ACC112 (cell line): ENCODE measurements at regions not wholly inside any gene's neighbourhood (a gene's known extent, or its start where the extent isn't known, plus 50 kb on each side); places are given as distances from the start of the nearest gene placed in this dataset.

Experiments
- H2AFZ ChIP-seq: fragments of 200-600 bp; sonication (generic); one replicate; pipeline ENCODE4 v1.6.0; 2017; ENCODE audit warnings: antibody characterized with exemption, low read length; ENCODE audit not compliant: unreplicated experiment
- H3K27ac ChIP-seq: fragments of 200-600 bp; sonication (generic); 2 replicates; pipeline ENCODE4 v1.5.1; 2014; ENCODE audit warnings: low read depth, mild to moderate bottlenecking, antibody characterized with exemption, low read length, moderate library complexity
- H3K27me3 ChIP-seq: fragments of 200-600 bp; sonication (generic); 2 replicates; pipeline ENCODE4 v1.6.1; 2014; ENCODE audit warnings: mild to moderate bottlenecking, antibody characterized with exemption, low read length, moderate library complexity, mixed read lengths; ENCODE audit not compliant: insufficient read depth
- H3K36me3 ChIP-seq: fragments of 200-600 bp; sonication (generic); 2 replicates; pipeline ENCODE4 v1.6.1; 2016; ENCODE audit warnings: mild to moderate bottlenecking, antibody characterized with exemption, low read length, moderate library complexity, mixed read lengths; ENCODE audit not compliant: insufficient read depth
- H3K4me1 ChIP-seq: fragments of 200-600 bp; sonication (generic); one replicate; pipeline ENCODE4 v1.6.1; 2016; ENCODE audit warnings: low read length, mixed read lengths; ENCODE audit not compliant: insufficient read depth, unreplicated experiment, control insufficient read depth
- H3K4me3 ChIP-seq: fragments of 200-600 bp; sonication (generic); 2 replicates; pipeline ENCODE4 v1.5.1; 2014; ENCODE audit warnings: mild to moderate bottlenecking, low read depth, low read length
- H3K79me2 ChIP-seq: fragments of 200-600 bp; sonication (generic); one replicate; pipeline ENCODE4 v1.6.0; 2016; ENCODE audit warnings: low read length; ENCODE audit not compliant: control insufficient read depth, unreplicated experiment, insufficient read depth

GRCh38 chr2:21412944-21413443 is 289.2 kb downstream of the TDRD15 start:
- no peak overlapping the region for H2AFZ ChIP-seq
- H3K79me2 ChIP-seq = no peaks in the 10 kb centered on the region
- H3K27ac ChIP-seq = no peak overlapping the region

GRCh38 chr2:21415234-21415633 is 291.5 kb downstream of the TDRD15 start:
- no peak overlapping the region for H3K27ac ChIP-seq
- H3K4me1 ChIP-seq = no peaks in the 10 kb centered on the region
- no peak overlapping the region for H2AFZ ChIP-seq
- no peaks in the 10 kb centered on the region for H3K36me3 ChIP-seq
- H3K4me3 ChIP-seq = no peak overlapping the region
- H3K79me2 ChIP-seq = no peaks in the 10 kb centered on the region
- H3K27me3 ChIP-seq = no peaks in the 10 kb centered on the region

More at GRCh38 chr2:21412944-21413443, 289.2 kb downstream of the TDRD15 start:
- Histone ChIP-seq H3K36me3 (no peaks in the 10 kb centered on the region), H3K4me1 (no peaks in the 10 kb centered on the region), H3K27me3 (no peaks in the 10 kb centered on the region), H3K4me3 (no peak overlapping the region)

GRCh38 chr2:21416226-21416625 is 292.5 kb downstream of the TDRD15 start:
- Histone ChIP-seq H3K4me1 (no peaks in the 10 kb centered on the region), H3K36me3 (no peaks in the 10 kb centered on the region), H3K4me3 (no peak overlapping the region), H2AFZ (no peak overlapping the region), H3K27me3 (no peaks in the 10 kb centered on the region), H3K79me2 (no peaks in the 10 kb centered on the region), H3K27ac (no peak overlapping the region)

DNA sequence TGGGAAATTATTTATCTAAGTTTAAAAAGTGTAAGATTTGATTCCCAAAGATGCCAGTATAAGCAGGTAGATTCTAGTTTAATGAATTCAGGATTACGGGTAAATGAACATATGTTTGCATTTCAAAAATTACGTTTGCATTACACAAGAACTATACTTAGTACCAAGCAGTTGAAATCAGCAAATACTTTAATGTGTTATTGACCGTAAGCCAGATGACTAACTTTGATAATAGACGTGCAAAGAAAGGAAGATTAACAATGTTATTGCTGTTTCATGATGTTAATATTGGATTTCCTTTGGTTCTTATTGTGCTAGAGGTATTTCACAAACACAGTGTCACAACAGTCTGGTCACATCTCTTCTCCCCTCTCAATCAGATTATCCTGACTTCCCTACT is 294.7 kb downstream of the TDRD15 start:
- Histone ChIP-seq H3K36me3 (no peaks in the 10 kb centered on the region), H3K4me1 (no peaks in the 10 kb centered on the region)

DNA sequence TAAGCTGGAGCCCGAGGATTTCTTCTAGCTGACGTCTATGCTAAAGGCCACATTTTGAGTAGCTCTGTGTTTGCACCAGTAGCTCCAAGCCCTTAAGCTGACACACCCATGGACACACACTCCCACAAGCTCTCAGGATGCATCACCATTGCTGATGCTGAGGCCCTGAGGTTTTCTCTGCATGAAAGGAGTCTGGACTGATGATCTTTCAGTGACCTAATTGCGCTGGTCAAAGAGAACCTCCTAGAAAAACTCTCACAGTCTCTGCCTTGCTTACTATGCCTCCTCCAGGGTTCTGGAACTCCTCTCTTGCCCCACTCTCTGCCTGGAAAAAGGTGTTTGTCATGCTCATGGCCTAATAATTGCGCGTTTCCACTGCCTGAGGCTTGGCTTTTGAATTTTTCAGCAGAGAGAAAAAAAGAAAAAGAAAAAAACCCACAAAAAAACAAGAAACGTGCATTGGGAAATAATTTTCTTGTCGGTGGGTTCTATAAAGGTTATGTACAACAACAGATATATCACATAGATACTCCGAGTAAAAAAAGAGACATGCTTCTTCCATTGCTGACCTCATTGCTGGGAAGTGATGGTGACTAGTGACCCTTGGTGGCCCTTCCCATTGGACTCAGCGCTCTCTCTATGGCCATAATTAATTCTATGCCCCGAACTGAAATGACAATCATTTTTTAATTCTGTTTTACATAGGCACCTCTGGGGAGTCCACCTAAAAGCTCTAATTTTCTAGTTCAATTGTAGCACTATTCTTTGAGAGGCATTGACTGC is 297.0 kb downstream of the TDRD15 start:
- no peak overlapping the region for H3K4me3 ChIP-seq
- no peaks in the 10 kb centered on the region for H3K36me3 ChIP-seq
- no peaks in the 10 kb centered on the region for H3K27me3 ChIP-seq
- H3K27ac ChIP-seq = no peak overlapping the region
- no peaks in the 10 kb centered on the region for H3K4me1 ChIP-seq
- H3K79me2 ChIP-seq = no peaks in the 10 kb centered on the region
- H2AFZ ChIP-seq = no peak overlapping the region

More for the DNA sequence above, 294.7 kb downstream of the TDRD15 start:
- H3K4me3 ChIP-seq = no peak overlapping the region
- no peak overlapping the region for H2AFZ ChIP-seq
- H3K27ac ChIP-seq = no peak overlapping the region
- H3K27me3 ChIP-seq = no peaks in the 10 kb centered on the region
- H3K79me2 ChIP-seq = no peaks in the 10 kb centered on the region

GRCh38 chr2:21422050-21422449 is 298.3 kb downstream of the TDRD15 start:
- no peak overlapping the region for H2AFZ ChIP-seq
- H3K27me3 ChIP-seq = no peaks in the 10 kb centered on the region
- H3K4me3 ChIP-seq = no peak overlapping the region
- no peaks in the 10 kb centered on the region for H3K79me2 ChIP-seq
- no peak overlapping the region for H3K27ac ChIP-seq
- no peaks in the 10 kb centered on the region for H3K4me1 ChIP-seq
- no peaks in the 10 kb centered on the region for H3K36me3 ChIP-seq

GRCh38 chr2:21422724-21423522 is 299.2 kb downstream of the TDRD15 start:
- H3K79me2 ChIP-seq = no peaks in the 10 kb centered on the region
- no peak overlapping the region for H3K4me3 ChIP-seq
- no peaks in the 10 kb centered on the region for H3K36me3 ChIP-seq
- no peak overlapping the region for H3K27ac ChIP-seq
- no peaks in the 10 kb centered on the region for H3K27me3 ChIP-seq
- H3K4me1 ChIP-seq = no peaks in the 10 kb centered on the region
- no peak overlapping the region for H2AFZ ChIP-seq

GRCh38 chr2:21423854-21424253 is 300.1 kb downstream of the TDRD15 start:
- Histone ChIP-seq H3K79me2 (no peaks in the 10 kb centered on the region), H3K4me3 (no peak overlapping the region), H3K36me3 (no peaks in the 10 kb centered on the region), H3K4me1 (no peaks in the 10 kb centered on the region), H3K27me3 (no peaks in the 10 kb centered on the region), H2AFZ (no peak overlapping the region), H3K27ac (no peak overlapping the region)

GRCh38 chr2:21424375-21424774 is 300.6 kb downstream of the TDRD15 start:
- H3K79me2 ChIP-seq = no peaks in the 10 kb centered on the region
- no peaks in the 10 kb centered on the region for H3K27me3 ChIP-seq
- no peaks in the 10 kb centered on the region for H3K36me3 ChIP-seq
- H2AFZ ChIP-seq = no peak overlapping the region
- no peaks in the 10 kb centered on the region for H3K4me1 ChIP-seq
- no peak overlapping the region for H3K27ac ChIP-seq
- H3K4me3 ChIP-seq = no peak overlapping the region

DNA sequence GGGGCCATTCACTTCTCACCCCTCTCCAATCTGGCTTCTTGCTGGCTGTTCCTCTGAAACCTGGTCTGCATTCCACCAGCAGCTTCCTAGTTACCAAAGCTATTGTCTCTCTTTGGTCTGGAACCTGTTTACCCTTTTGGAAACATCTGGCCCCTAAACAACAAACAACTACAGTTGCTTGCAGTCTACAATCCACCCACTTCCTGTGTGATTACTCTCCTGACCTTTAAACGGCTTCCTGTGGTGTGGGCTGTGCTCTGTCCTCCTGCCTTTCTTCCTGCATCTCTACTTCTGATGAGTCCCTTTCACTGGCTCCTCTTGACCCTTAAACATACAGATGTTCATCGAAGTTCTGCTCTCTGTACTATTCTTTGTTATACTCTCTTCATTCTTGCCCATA is 303.8 kb downstream of the TDRD15 start:
- Histone ChIP-seq H2AFZ (no peak overlapping the region), H3K27ac (no peak overlapping the region), H3K4me3 (no peak overlapping the region), H3K36me3 (no peaks in the 10 kb centered on the region), H3K4me1 (no peaks in the 10 kb centered on the region), H3K79me2 (no peaks in the 10 kb centered on the region), H3K27me3 (no peaks in the 10 kb centered on the region)
